Panc1 (cell line): ENCODE measurements at regions not wholly inside any gene's neighbourhood (a gene's known extent, or its start where the extent isn't known, plus 50 kb on each side); places are given as distances from the start of the nearest gene placed in this dataset.

Experiments
- ATAC-seq: fragments of 200-7000 bp; cut with Tn5 transposase; 2 replicates; pipeline ENCODE4 v1.9.1; 2020; ENCODE audit warnings: mild to moderate bottlenecking, moderate library complexity
- BruUV-seq: library from RNA; stranded (reverse); fragments of 400-500 nt; replicated peaks from 2 replicates; lab custom pipeline; 2021; lab: Mats Ljungman, UMichigan
- CTCF ChIA-PET: fragments of 300-600 bp; sonication (Branson Sonifier 250); formaldehyde crosslinking; loops from one replicate; lab custom pipeline; 2022; ENCODE audit warnings: antibody characterized with exemption; lab: Charles Lee
- POLR2A ChIA-PET: fragments of 300-600 bp; sonication (Branson Sonifier 250); formaldehyde crosslinking; loops from one replicate; lab custom pipeline; 2022; ENCODE audit warnings: antibody characterized with exemption; lab: Charles Lee
- DNase-seq: peaks from one replicate; pipeline ENCODE4 v3.0.0-alpha.2; 2010; ENCODE audit warnings: low read depth, low spot score
- H3K27ac ChIP-seq: 2 replicates; pipeline ENCODE4 v1.5.1; 2011; ENCODE audit warnings: mild to moderate bottlenecking, low read length, inconsistent platforms
- H3K27me3 ChIP-seq: fragments of 200-500 bp; sonication (Bioruptor generic); 2 replicates; pipeline ENCODE4 v1.6.0; 2014; ENCODE audit warnings: low read length, inconsistent platforms; ENCODE audit not compliant: control insufficient read depth, insufficient read depth
- H3K36me3 ChIP-seq: fragments of 200-500 bp; sonication (Bioruptor generic); 2 replicates; pipeline ENCODE4 v1.5.1; 2014; ENCODE audit warnings: inconsistent platforms, mild to moderate bottlenecking, low read length, moderate library complexity; ENCODE audit not compliant: control insufficient read depth, insufficient read depth
- H3K4me1 ChIP-seq: 2 replicates; pipeline ENCODE4 v1.5.1; 2011; ENCODE audit warnings: inconsistent platforms, mild to moderate bottlenecking, low read length, moderate library complexity; ENCODE audit not compliant: control insufficient read depth, insufficient read depth
- H3K4me3 ChIP-seq, 2 experiments: 2 replicates each; pipeline ENCODE4 v1.5.1; 2011 to 2012; ENCODE audit warnings: low read depth in 2 of 2, low read length in 2 of 2, mild to moderate bottlenecking in 2 of 2, inconsistent platforms in 1 of 2, moderate library complexity in 1 of 2
- H3K9me3 ChIP-seq: fragments of 200-500 bp; sonication (Bioruptor generic); 2 replicates; pipeline ENCODE4 v1.5.1; 2014; ENCODE audit warnings: low read depth, mild to moderate bottlenecking, inconsistent platforms, low read length, moderate library complexity; ENCODE audit not compliant: control insufficient read depth, insufficient read depth
- POLR2AphosphoS5 ChIP-seq: IDR thresholded peaks from 2 replicates; pipeline ENCODE4 v1.6.1; 2012; ENCODE audit warnings: mild to moderate bottlenecking, low read depth, low read length, moderate library complexity
- REST ChIP-seq, 2 experiments: IDR thresholded peaks; 2 replicates each; pipeline ENCODE4 v1.6.1; 2011 to 2012; ENCODE audit warnings: low read depth in 2 of 2, control low read depth in 1 of 2, low read length in 1 of 2, mild to moderate bottlenecking in 1 of 2, moderate library complexity in 1 of 2; ENCODE audit not compliant: insufficient read depth in 1 of 2
- SIN3A ChIP-seq: IDR thresholded peaks from 2 replicates; pipeline ENCODE4 v1.6.1; 2012; ENCODE audit warnings: low read depth, mild to moderate bottlenecking, low read length, moderate library complexity, borderline replicate concordance; ENCODE audit not compliant: insufficient read depth
- TCF7L2 ChIP-seq: IDR thresholded peaks from 2 replicates; pipeline ENCODE4 v1.6.1; 2011; ENCODE audit warnings: mild to moderate bottlenecking, low read depth, low read length, inconsistent platforms
- in situ Hi-C: cut with HindIII; loops from 2 replicates; pipeline ENCODE4 v1.10.0; 2016; ENCODE audit warnings: low sequenced_read_pairs, low pct_unique_long_range_greater_than_20kb
- intact Hi-C: fragments of 100-400 bp; cut with micrococcal nuclease; formaldehyde crosslinking; loops from one replicate; pipeline ENCODE4 v1.10.0; 2022; ENCODE audit not compliant: unreplicated experiment
- TF ChIP-seq, protein P1 (sequence below): fragments of 450-650 bp; IDR thresholded peaks from 2 replicates; pipeline ENCODE4 v1.5.1; 2017; ENCODE audit warnings: mild to moderate bottlenecking

DNA sequence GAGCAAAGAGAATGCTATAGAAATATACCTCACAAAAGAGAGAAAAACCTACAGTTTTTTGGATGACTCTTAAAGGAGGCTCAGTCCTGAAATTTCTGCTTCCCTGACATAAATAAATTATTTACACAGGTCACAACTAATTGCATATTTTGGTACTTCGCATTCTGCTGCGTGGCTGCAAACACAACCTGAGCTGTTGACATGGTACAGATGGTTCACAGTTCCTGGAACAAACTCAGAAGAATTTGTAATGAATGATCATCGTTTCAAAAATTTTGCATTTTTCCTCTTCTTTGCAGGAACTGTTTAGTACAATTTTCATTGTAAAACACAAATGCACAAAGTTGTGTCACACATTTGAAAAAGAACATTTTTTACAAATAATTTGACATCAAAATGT is 313.7 kb upstream of the SYT1 start:
- no peaks in the 10 kb centered on the region for H3K27me3 ChIP-seq
- no peak overlapping the region for H3K27ac ChIP-seq
- DNase-seq (no peak), ATAC-seq (no peak)
- intact Hi-C loops (no loop called here), in situ Hi-C loops (no loop called here)
- H3K4me1 ChIP-seq, result no peaks in the 10 kb centered on the region
- no peak overlapping the region for H3K4me3 ChIP-seq
- BruUV-seq, result no TSS peak
- no peaks in the 10 kb centered on the region for H3K36me3 ChIP-seq
- H3K9me3 ChIP-seq, result no peaks in the 10 kb centered on the region
- ChIA-PET POLR2A (no interaction called here), CTCF (no interaction called here)
- TF ChIP-seq SIN3A, result no peak
- TF ChIP-seq, protein P1, sequence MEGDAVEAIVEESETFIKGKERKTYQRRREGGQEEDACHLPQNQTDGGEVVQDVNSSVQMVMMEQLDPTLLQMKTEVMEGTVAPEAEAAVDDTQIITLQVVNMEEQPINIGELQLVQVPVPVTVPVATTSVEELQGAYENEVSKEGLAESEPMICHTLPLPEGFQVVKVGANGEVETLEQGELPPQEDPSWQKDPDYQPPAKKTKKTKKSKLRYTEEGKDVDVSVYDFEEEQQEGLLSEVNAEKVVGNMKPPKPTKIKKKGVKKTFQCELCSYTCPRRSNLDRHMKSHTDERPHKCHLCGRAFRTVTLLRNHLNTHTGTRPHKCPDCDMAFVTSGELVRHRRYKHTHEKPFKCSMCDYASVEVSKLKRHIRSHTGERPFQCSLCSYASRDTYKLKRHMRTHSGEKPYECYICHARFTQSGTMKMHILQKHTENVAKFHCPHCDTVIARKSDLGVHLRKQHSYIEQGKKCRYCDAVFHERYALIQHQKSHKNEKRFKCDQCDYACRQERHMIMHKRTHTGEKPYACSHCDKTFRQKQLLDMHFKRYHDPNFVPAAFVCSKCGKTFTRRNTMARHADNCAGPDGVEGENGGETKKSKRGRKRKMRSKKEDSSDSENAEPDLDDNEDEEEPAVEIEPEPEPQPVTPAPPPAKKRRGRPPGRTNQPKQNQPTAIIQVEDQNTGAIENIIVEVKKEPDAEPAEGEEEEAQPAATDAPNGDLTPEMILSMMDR, result no peak

DNA sequence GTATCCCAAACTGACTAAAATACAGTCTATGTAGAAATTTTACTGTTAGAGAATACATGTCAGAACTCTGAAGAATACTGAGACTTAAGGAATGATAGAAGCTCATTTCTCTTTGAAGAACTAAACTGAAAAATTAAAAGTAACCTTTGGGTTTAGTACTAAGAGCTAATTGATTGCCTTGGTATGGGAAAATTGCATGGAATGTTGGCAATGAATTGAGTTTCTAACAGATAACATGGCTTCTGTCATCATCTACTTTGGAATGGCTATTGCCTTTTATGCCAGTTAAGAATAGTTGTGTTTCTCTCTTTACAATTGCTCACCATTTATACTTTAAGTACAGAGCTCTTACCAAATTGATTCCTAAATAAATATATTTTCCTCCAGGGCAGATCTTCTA is 308.8 kb upstream of the SYT1 start:
- ATAC-seq, result no peak
- in situ Hi-C loops (no loop called here), intact Hi-C loops (no loop called here)
- Histone ChIP-seq H3K9me3 (no peaks in the 10 kb centered on the region), H3K27me3 (no peaks in the 10 kb centered on the region), H3K36me3 (no peaks in the 10 kb centered on the region), H3K4me1 (no peaks in the 10 kb centered on the region), H3K27ac (no peak overlapping the region), H3K4me3 (no peak overlapping the region)
- POLR2A ChIA-PET, result no interaction called here
- CTCF ChIA-PET, result no interaction called here
- no TSS peak for BruUV-seq
- DNase-seq, result no peak
- TF ChIP-seq POLR2AphosphoS5 (no peak), TCF7L2 (no peak), SIN3A (no peak), REST (IDR thresholded peaks at IDR 0.05; ENCODE audit: insufficient read depth in 1 of 2, low read depth in 2 of 2, low read length in 1 of 2) (no peak)
- TF ChIP-seq, protein P1, result no peak
